Activated naive CD4-positive, alpha-beta T cell treated with anti-CD3 and anti-CD28 coated beads, Interleukin-2, amount 50 U/mL, for 72 hours (primary cell): ENCODE measurements at regions not wholly inside any gene's neighbourhood (a gene's known extent, or its start where the extent isn't known, plus 50 kb on each side); places are given as distances from the start of the nearest gene placed in this dataset.

ENCODE experiments used
- ATAC-seq, 2 donors: fragments of 150-1000 bp; cut with Tn5 transposase; 2 replicates each; pipeline ENCODE4 v1.10.0; 2021; ENCODE audit warnings: mild to moderate bottlenecking in 2 of 2, moderate library complexity in 2 of 2
- DNase-seq, 2 donors: peaks; one replicate each; pipeline ENCODE4 v3.0.0; 2021 to 2022; ENCODE audit warnings: low spot score in 2 of 2
- H3K27ac Mint-ChIP-seq, 2 donors: one replicate each; pipeline ENCODE4 v1.8.0; 2022; ENCODE audit warnings: mild to moderate bottlenecking in 2 of 2, mixed read lengths in 2 of 2
- H3K36me3 Mint-ChIP-seq, 2 donors: one replicate each; pipeline ENCODE4 v1.8.0; 2022; ENCODE audit warnings: mixed read lengths in 2 of 2
- H3K9me3 Mint-ChIP-seq, 2 donors: one replicate each; pipeline ENCODE4 v1.8.0; 2022; ENCODE audit warnings: mixed read lengths in 2 of 2

DNA sequence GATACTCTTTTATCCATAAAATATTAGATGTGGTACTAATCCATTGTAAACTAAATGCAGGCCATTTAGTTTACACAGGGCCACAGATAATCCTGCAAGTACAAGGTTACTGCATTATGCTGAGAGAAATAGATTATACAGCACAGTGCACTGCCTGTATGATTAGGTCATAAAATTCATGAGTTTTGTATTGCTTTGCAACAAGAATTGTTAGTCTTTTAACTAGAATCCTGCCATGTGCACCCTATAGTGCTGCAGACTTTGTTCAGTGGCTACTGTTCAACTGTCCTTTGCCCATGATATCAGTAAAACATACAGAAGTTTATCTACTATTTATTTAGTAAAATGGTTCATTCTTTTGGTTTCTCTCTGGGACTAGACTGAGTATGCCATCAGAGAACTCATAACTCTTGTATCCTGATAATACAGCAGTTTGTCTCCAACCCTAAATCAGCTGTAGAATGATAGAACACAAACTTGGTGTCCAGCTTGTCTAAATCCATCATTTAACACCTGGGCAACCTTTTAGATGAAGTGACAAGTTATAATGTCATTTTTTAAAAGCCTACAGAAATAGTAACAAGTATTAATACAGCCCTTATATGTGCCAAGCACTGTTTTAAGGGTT, 291.2 kb downstream of the TMEM167A start:
- no peak for ATAC-seq
- H3K36me3 Mint-ChIP-seq = no peaks in the 10 kb centered on the region
- no peak for DNase-seq
- H3K27ac Mint-ChIP-seq = no peak overlapping the region
- no peaks in the 10 kb centered on the region for H3K9me3 Mint-ChIP-seq

DNA sequence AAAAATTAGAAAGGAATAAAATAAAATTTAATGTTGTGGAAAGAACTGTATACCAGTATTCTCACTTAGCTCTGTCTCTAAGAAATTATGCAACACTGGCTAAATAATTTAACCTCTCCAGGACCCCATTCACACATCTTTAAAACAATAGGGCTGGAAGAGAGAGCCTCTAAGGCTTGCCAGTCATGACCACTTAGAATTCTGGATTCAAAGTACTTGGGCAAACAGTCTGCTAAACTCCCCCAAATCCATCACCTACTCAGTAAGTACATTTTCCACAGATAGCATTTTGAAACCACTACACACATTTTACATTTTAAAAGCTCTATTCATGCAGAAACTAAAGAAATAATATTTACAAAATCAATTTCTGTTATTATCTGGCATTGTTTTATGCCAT, 291.7 kb downstream of the TMEM167A start:
- DNase-seq = no peak
- no peak for ATAC-seq
- no peaks in the 10 kb centered on the region for H3K9me3 Mint-ChIP-seq
- no peak overlapping the region for H3K27ac Mint-ChIP-seq
- no peaks in the 10 kb centered on the region for H3K36me3 Mint-ChIP-seq

DNA sequence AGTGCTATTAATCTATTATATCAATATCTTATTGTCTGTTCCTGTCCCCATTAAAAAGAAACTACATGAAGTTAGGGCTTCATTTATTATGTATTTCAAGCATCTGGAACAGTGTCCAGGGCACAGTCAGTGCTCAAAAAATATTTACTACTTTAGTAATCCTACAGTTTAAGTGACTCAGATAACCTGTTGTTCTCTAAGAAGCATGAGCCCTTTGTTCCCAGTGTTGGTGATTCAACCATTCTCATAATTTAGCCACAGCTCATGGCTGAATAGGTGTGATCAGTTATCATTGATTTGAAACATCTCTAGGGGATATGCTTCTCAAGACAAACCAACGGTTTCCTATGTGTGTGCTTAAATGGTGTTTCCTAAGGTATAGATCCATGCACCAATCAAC, 292.7 kb downstream of the TMEM167A start:
- DNase-seq (no peak), ATAC-seq (no peak)
- Mint-ChIP-seq H3K9me3 (no peaks in the 10 kb centered on the region), H3K27ac (no peak overlapping the region), H3K36me3 (no peaks in the 10 kb centered on the region)

DNA sequence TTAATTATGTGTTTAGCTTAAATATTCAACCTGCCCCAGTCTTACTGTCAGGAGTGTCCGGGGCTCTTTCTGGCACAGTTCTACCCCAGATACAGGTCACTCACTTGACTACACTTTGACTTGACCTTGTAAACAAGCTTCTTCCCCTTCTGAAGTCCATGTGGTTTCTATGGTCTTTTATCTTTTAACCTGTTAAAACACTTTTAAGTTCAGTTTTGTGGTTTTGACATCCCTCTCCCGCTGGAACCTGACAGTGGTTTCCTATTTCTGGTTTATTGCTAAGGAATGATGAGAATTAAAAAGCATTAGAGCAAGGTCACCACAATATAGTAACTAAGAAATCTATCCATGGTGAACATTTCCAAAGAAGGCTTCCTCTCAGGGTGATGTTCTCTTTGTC, 300.1 kb downstream of the TMEM167A start:
- peak overlapping the region in 1 of 2 donors; percentile 38 for H3K27ac Mint-ChIP-seq
- no peaks in the 10 kb centered on the region for H3K36me3 Mint-ChIP-seq
- H3K9me3 Mint-ChIP-seq = no peaks in the 10 kb centered on the region
- DNase-seq = no peak
- ATAC-seq = no peak

DNA sequence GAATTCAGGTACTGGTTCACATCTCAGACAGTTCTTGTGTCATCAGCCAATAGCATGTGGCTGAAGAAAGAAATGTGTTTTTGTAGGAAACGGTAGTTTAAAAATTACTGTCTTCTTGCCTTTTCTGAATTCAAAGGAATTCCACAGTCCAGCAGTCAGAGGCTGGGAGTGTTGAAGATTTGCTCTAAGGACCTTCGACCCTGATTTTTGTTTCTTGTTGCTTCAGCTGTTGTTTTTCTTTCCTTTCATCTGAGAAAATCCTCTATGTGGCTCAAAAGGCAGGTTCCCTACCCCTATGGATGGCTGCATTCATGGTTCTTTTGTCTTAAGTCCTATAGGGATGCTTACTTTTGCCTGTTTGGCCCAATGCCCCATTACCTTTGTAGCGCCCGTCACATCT, 304.9 kb downstream of the TMEM167A start:
- DNase-seq = no peak
- Mint-ChIP-seq H3K9me3 (no peaks in the 10 kb centered on the region), H3K27ac (no peak overlapping the region)

DNA sequence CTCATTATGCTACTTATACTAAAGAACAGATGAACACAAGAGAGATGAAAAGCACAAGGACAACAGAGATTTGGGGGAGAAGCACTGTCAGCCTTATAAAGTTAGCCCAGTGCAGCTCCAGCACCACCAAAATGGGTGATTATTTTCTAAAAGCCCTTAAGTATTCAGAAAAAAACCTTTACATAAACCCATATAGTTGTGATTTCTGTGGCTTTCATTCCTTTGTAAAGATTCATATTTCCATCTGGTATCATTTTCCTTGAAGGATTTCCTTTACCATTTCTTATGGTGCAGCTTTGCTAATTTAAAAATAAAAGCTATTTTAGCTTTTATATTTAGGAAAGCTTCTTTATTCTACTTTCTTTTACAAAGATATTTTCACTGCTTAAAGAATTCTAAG, 311.0 kb downstream of the TMEM167A start:
- DNase-seq = no peak
- Mint-ChIP-seq H3K36me3 (no peaks in the 10 kb centered on the region), H3K9me3 (no peaks in the 10 kb centered on the region), H3K27ac (no peak overlapping the region)
- ATAC-seq = no peak

More for the DNA sequence above, 304.9 kb downstream of the TMEM167A start:
- no peak for ATAC-seq
- no peaks in the 10 kb centered on the region for H3K36me3 Mint-ChIP-seq

DNA sequence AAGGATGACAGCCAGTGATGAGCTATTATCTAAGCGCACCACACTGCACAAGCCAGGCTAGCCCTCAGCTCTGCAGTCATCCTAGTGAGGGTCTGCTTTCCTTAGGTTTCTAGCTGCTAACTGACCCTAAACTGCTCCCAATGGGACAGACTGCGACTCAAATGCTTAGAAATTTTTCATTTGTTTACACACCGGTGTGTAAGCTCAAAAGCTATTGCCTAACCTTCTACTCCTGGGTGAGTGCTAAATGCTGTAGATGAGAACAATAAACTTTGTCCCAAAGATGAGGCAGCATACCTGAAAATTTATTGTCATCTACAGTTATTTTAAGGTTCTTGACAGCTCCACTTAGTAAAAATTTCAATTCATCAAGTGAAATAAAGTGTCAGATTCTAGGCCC, 311.4 kb downstream of the TMEM167A start:
- no peaks in the 10 kb centered on the region for H3K9me3 Mint-ChIP-seq
- no peak for ATAC-seq
- no peak for DNase-seq
- no peak overlapping the region for H3K27ac Mint-ChIP-seq
- no peaks in the 10 kb centered on the region for H3K36me3 Mint-ChIP-seq

DNA sequence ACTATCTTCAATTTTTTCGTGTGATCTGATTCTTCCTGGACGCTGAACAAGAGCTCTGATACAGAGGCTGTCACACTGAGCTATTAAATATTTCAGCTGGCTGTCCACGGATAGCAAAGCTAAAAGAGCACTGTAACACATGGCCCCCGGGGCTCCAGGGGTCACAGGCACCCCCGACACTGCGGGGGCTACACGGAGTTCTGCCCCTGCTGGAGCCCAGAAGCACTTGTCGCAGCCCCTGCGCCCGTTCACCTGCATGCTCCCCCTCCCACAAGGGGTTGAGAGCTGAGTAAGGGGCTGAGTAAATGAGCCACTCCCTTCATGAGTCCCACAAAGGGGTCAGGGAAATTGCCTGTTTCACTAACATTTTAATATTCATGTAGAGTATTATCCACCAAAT, 316.3 kb downstream of the TMEM167A start:
- DNase-seq (no peak), ATAC-seq (no peak)
- H3K27ac Mint-ChIP-seq = no peak overlapping the region
- no peaks in the 10 kb centered on the region for H3K9me3 Mint-ChIP-seq
- H3K36me3 Mint-ChIP-seq = no peaks in the 10 kb centered on the region

DNA sequence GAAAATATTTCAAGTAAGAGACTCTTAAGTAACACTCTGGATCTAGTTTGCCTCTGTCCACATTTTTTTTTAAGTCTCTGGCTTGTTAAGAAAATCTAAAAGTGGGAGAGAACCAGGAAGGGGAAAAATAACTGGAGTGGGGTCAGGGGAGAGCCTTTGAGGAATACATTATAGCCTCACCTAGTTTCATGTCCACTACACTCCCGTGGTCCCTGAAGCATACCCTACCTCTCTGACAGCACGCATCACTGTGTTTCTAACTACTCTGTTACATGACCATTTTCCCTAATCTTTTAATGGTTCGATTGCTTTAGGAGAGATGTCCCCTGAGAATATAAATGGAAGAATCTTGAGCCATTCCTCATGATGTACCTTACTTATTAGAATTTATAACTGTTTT, 318.3 kb downstream of the TMEM167A start:
- H3K36me3 Mint-ChIP-seq = no peaks in the 10 kb centered on the region
- no peaks in the 10 kb centered on the region for H3K9me3 Mint-ChIP-seq
- DNase-seq = no peak
- no peak overlapping the region for H3K27ac Mint-ChIP-seq
- ATAC-seq = no peak

DNA sequence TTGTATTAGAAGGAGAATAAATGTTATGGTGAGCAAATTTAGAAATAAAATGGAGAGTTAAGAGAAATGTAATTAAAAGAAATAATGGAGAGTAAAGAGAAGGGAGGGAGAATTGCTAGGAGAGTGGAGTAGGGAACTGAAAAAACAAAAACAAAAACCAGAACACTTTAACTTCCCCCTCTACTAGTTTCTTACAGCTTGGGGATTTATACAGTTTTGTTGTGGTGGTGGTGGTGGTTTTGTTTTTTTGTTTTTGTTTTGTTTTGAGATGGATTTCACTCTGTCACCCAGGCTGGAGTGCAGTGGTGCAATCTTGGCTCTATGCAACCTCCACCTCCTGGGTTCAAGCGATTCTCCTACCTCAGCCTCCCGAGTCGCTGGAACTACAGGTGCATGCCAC, 322.4 kb downstream of the TMEM167A start:
- peaks cover 0 to 4% of the 10 kb centered on the region in 2 donors for H3K9me3 Mint-ChIP-seq
- ATAC-seq = no peak
- no peak for DNase-seq
- no peaks in the 10 kb centered on the region for H3K36me3 Mint-ChIP-seq
- H3K27ac Mint-ChIP-seq = no peak overlapping the region

DNA sequence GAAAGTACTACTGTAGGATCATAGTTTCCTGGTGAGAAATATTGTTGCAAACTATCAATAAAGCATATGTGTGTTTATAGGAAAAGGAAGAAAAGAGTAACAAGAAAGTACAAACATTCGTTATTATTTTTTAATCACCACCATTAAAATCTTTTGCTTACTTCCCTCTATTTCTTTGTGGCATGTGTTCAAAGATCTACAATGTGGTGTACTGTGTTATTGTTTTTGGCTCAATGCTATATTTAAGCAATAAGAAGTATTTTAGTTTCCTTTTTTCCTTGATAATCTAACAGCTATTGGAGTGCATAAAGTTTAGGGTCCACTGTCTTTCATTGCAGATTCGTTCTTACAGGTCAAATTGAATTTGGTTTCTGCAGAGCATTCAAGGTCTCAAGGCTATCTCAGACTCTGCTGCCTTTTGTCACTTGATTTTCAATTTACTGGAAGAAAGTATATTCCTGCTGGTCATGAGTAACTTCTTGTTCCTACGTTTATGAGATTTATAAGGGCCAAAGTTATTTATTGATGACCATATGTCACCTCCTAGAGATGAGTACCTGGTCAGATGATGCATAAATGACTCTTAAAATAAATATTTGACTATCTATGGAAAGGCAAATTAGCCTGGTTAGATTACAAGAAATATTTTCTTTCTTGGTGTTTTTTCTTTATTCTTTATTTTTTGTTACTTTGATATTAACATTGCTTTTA, 323.0 kb downstream of the TMEM167A start:
- Mint-ChIP-seq H3K36me3 (no peaks in the 10 kb centered on the region), H3K9me3 (peaks cover 0 to 4% of the 10 kb centered on the region in 2 donors), H3K27ac (no peak overlapping the region)
- DNase-seq (no peak), ATAC-seq (no peak)

DNA sequence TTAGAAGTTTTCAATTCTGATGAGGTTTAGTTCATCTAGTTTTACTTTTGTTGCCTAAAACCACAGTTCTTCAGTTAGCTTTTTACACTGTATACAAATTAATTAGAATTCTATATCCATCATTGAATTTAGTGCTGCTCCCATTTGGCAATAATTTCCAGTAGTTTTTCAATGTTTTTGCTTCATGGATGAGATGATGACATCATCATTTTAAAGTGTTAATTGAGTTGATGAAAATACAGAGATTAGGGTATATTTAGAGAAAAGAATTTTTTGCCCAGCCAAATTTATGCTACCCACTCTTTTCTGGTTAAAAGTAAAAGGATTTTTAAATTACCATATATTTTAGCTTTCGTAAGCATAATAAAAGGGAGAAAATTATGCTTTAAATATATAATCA, 323.8 kb downstream of the TMEM167A start:
- ATAC-seq = no peak

DNA sequence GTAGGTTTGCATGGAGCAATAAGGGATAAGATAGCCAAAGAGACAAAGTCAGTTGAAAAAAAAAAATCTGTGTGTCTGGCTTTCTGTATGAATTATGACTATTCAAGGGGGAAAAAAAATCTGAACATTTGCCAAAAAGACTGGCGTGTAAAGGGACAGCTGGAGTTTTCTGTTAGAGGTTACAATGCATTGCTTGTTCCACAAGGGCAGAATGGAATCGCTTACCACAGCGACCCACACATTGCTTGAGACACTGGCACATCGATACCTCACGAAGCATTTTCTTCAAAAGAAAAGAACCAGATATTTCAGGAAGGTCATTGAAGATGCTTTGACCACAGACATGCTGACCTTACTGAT, 327.8 kb downstream of the TMEM167A start:
- DNase-seq (no peak), ATAC-seq (no peak)
- no peaks in the 10 kb centered on the region for H3K36me3 Mint-ChIP-seq
- no peak overlapping the region for H3K27ac Mint-ChIP-seq
- H3K9me3 Mint-ChIP-seq = peaks cover 4 to 8% of the 10 kb centered on the region in 2 donors

More for the DNA sequence above, 323.8 kb downstream of the TMEM167A start:
- Mint-ChIP-seq H3K9me3 (peaks cover 0 to 7% of the 10 kb centered on the region in 2 donors), H3K27ac (no peak overlapping the region), H3K36me3 (no peaks in the 10 kb centered on the region)
- DNase-seq = no peak

DNA sequence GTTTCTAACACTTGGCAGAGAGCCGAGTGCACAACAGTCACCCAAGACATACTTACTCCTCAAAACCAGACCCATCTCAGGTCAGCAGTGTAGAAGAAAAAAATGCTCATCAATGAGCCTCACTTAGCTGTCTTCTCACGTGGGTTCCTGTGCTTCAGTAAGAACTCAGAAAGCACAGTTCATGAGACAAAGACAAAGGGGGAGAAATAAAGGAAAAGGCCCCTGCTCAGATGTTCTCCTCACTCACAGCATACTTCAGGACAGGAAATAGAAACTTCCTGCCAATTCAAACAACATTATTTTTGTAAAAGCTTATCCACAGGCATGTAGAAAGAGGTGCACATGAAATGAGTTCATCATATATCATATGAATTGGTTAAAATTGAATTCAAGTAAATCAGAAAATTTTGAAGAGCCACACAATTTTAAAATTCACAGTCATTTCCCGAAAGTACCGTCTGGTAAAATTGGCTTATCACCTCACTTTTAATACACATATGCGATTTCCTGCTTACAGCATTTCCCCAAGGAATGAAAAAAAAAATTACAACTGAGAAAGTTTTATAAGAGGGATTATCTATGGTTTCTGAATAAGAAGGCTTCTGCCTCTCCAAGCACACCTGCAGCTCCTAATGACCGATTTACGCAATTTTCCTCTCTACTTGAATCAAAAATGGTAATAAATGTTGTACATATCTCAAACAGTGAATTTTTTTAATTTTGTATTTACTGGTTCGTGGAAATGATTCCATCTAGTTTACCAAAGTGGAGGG, 328.3 kb downstream of the TMEM167A start:
- no peaks in the 10 kb centered on the region for H3K36me3 Mint-ChIP-seq
- no peak overlapping the region for H3K27ac Mint-ChIP-seq
- peaks cover 4 to 8% of the 10 kb centered on the region in 2 donors for H3K9me3 Mint-ChIP-seq
- DNase-seq (no peak), ATAC-seq (peak in 1 of 2 donors; percentile 38)

DNA sequence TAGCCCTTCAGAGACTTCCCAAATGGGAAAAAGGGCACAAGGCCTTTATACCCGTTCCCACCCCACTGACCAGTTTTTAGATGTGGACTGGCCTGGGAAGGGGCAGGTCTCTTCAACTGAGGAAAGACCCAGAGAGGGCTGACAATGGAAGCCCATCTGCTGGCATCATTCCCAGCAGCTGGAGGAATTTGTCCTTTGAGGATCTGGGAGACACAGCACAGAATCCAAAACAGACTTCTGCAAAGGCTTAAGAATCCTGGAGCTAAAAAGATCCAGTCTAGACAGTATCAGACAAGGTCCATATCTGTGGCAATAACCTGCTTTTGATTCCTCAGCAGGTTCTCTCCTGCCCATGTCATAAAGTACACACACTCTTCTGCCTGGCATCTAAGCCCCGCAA, 329.2 kb downstream of the TMEM167A start:
- no peak for ATAC-seq
- Mint-ChIP-seq H3K36me3 (no peaks in the 10 kb centered on the region), H3K9me3 (peaks cover 4 to 8% of the 10 kb centered on the region in 2 donors), H3K27ac (peak overlapping the region in 1 of 2 donors; percentile 34)
- DNase-seq = no peak

DNA sequence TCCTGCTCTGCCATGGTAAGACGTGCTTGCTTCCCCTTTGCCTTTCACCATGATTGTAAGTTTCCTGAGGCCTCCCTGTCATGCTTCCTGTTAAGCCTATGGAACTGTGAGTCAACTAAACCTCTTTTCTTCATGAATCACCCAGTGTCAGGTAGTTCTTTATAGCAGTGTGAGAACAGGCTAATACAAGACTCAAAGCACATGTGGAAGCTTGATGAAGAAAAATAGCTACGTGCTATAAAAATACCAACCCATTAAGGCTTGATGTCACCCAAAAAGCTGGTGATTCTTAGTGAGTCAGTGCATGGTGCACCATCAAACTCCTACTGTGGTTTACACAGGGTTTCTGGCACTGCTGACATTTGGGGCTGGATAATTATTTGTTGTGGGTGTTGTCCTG, 332.2 kb downstream of the TMEM167A start:
- no peak overlapping the region for H3K27ac Mint-ChIP-seq

DNA sequence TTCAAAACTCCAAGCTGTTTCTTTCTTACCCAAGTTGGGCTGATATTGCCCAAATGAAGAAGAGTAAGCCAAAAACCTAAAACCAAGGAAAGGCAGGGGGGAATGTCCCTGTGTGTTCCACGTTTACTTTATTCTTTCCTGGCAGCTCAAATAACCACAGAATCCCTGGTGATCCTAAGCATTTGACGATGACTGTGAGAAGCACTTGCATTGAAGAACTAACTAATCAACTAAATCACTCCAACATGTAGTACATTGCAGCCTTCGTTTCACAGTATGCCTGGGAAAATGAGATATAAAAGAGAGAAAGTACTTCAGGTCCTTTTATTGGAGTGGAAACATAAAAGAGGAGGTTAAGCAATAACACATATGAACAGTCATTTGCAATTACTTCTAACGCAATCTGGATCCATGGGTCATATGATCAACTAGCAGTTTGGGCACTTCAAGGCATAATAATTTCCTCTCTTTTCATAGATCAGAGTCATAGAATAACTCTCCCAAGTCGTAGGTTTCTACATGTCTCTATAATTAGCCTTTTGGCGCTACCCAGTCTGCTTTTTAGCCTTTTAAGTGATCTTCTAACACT, 338.4 kb downstream of the TMEM167A start:
- DNase-seq (no peak), ATAC-seq (no peak)
- peaks cover 0 to 3% of the 10 kb centered on the region in 2 donors for H3K9me3 Mint-ChIP-seq
- peaks cover 0 to 4% of the 10 kb centered on the region in 2 donors for H3K36me3 Mint-ChIP-seq
- no peak overlapping the region for H3K27ac Mint-ChIP-seq

More for the DNA sequence above, 332.2 kb downstream of the TMEM167A start:
- ATAC-seq (peak in 1 of 2 donors; percentile 7), DNase-seq (no peak)
- H3K36me3 Mint-ChIP-seq = no peaks in the 10 kb centered on the region
- H3K9me3 Mint-ChIP-seq = peaks cover 4% of the 10 kb centered on the region in 2 donors
